Pulmonary artery endothelial cell (primary cell): ENCODE measurements at regions not wholly inside any gene's neighbourhood (a gene's known extent, or its start where the extent isn't known, plus 50 kb on each side); places are given as distances from the start of the nearest gene placed in this dataset.
"Not testable (repeated sequence)": the region's sequence is repeated elsewhere in the genome, so short reads cannot be mapped to it uniquely, and the experiment has no call there.

Experiments
- DNase-seq: peaks from one replicate; pipeline ENCODE4 v3.0.0-alpha.2; 2011; ENCODE audit warnings: low read depth, low spot score

- no peak for DNase-seq
Observed at GRCh38 chr14:53857625-53858344, 98.8 kb downstream of the BMP4 start.

- DNase-seq: no peak
Observed at GRCh38 chr14:53855574-53855973, 101.1 kb downstream of the BMP4 start.

GRCh38 chr14:53855127-53855526 is 101.5 kb downstream of the BMP4 start:
- no peak for DNase-seq

DNA sequence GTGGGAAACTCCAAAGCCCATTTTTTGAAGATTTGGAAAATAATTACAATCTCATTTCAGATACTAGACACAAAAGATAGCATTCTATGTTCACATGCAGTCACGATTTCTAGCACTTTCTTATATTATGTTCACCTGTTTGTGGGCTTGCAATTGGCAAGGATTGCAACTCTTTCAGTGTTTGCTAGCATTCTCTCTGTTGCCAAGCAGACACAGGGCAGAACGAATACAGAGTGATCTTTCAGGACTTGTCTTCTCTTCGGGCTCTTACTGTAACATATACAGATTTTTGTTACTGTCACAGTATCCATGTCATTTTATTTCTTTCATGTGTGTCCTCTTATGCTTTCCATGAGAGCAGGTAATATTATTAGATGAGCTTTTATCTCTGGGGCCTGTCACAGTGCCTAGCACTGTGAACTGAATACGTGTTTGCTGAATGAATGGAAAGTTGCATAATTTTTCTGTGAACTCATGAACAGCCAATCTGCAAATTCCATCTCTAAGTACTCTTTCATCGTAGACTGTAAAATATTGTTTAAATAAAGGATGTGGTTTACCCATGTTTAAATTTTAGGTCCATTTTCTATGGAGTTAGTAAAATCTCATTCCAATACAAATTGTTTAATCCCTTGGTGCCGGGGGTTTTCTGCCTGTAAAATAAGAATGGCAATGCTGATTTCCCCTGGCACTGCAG is 105.1 kb downstream of the BMP4 start:
- no peak for DNase-seq

GRCh38 chr14:53850714-53851296 is 105.8 kb downstream of the BMP4 start:
- DNase-seq: peak; percentile 37

GRCh38 chr14:53849549-53849948 is 107.1 kb downstream of the BMP4 start:
- no peak for DNase-seq

GRCh38 chr14:53848854-53849253 is 107.8 kb downstream of the BMP4 start:
- no peak for DNase-seq

DNA sequence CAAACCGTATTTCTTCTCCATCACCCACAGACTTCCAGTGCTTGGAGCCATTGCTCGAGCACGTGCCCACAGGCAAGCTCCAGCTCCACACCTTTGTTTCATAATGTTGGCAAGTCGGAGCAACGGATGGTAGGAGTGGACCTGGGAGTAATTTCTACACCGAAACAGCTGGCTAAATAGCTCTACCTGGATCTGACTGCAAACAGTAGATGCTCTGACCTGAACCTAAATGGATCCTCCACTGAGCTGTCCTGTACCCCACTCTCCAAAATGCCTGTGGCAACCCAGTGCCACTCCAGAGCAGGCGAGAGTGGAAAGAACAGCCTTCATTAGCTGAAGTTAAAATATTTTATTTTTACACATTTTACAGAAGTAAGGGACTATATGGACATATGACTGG is 108.7 kb downstream of the BMP4 start:
- DNase-seq: no peak

DNA sequence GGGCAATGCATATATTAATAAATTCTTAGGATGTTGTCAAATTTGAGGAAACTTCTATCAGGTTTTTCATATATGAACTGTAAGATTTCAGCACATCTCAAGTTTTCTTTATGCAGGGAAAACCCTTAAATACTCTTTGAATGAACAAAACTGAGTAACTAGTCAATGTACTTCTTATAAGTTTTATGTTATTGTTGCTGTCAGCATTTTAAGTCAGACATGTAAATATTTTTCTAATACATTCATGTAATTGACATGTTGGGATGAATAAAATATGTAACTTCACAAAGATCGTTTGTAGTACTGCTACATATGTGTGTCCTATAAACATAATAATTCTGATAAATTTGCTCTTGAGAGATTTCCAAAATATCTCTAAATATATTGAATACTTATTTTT is 109.6 kb downstream of the BMP4 start:
- no peak for DNase-seq

GRCh38 chr14:53845813-53846693 is 110.6 kb downstream of the BMP4 start:
- no peak for DNase-seq

DNA sequence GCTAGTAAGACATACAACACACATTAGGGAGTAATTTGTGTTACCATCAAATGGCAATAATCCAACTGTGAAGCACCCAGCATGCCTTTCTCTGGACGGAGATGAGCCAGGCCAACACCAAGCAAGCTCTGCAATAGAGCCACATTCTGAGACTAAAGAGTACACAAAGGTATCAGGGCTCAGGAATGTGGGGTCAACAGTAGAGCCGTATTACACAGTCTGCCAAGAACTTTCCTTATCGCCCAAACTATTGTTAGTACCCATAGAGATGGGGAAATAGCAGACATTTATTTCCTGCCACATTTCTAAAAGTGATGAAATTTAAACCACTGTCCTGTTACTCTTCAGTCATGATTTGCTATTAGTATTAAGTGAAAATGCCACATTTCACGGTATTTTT is 113.7 kb downstream of the BMP4 start:
- DNase-seq: peak; percentile 91

DNA sequence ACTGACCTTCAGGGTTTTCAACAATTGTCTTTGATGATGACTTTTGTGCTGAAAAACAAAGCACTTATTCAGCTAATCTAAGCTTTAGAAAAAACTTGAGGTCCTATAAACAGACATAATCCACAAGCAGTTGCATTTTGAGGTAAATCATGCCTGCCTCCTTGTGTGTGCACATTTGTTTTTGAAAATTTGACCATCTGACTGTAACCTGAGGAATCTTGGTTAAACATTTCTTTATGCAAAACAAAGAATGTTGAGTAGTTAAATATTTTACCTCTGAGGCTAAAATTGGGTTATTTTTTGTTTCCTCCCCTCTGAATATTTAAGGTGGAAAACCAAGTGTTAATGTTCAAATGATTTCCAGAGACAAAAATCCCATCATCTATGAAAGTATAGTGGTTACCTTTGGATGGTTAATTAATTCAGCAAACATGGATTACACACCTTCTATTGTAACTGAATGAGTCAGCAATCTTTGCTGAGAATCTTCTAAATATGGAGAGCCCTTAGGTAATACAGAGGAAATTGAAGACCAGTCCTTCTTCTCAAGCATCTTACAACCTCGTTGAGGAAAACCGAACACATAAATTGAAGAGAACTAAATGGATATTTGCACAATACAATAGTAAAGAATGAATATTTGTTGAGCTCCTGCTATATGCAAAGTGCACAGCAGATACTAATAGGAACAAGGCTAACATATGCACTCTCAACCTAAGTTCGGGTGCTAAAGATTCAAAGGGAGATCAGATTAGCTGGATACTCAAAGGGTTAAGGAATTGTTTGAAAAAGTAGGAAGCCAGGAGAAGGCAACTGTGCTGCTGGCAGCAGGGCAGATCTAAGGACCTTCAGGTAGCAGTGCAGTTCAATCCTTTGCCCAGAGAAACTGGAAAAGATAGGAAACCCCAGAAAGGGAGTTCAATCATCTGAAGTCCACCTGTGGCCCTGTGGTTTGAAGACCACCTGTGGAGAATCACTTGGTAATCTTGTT is 115.2 kb downstream of the BMP4 start:
- no peak for DNase-seq

- peak; percentile 68 for DNase-seq
Observed at GRCh38 chr14:53840444-53840843, 116.2 kb downstream of the BMP4 start.

- DNase-seq: no peak
Observed at GRCh38 chr14:53838374-53838773, 118.3 kb downstream of the BMP4 start.

DNA sequence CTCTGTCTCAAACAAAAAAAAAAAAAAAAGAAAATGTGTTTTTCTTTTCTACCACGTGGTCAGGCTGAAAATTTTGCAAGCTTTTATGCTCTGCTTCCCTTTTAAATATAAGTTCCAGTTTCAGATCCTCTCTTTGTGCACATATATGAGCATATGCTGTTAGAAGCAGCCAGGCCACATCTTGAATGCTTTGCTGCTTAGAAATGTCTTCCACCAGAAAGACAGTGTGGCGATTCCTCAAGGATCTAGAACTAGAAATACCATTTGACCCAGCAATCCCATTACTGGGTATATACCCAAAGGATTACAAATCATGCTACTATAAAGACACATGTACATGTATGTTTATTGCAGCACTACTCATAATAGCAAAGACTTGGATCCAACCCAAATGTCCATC is 119.0 kb downstream of the BMP4 start:
- not testable (repeated sequence) for DNase-seq

DNA sequence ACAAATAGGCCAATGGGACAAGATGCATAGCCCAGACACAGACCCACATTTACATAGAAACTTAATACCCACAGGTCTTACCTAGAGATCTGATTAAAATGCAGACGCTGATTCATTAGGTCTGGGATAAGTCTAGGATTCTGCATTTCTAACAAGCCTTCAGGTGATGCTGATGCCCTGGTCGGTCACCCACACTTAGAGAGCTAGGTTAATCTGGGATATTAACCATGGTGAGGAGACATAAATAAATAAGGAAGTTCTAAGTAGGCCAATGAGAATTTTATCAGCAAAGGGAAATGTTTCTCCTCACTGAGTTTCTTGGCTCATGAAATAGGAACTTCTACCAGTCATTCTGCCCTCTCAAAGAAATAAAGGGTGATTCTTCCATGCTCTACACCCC is 120.1 kb downstream of the BMP4 start:
- no peak for DNase-seq

DNA sequence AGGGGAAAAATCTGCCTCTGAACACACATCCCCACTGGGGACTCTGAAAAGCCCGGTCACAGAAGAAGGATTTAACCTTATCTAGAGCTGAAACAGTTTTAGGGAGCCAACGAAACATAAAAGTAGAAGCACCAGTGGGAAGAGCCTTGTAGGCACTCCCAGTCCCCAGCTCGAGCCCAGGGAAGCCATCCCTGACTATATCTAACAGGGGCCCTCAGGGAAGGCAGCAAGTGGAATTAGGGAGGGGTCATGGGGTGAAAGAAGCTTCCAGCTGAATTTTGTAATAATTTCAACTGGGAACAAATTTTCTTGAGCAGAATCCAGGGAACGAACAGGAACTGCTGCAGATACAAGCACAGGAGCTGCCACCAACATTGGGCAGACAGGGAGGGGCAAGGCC is 127.8 kb downstream of the BMP4 start:
- no peak for DNase-seq

DNA sequence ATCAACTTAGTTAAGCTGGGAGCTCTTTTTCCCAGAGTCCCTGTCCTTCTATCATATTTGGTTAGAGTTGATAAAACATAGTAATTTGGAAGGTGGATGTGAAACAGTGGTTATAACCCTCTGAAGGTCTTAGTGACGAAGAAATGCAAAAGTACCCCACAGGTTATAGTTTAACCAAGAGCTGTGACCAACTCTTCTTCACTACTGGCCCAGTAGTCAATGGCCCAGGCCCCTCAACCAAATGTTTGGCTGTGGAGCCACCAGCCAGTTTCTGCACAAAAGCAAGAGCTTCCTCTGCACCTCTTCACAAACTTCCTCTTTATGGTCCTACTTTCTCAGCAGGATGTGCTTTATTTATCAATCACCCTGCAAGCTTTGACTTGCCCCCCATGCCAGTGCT is 132.6 kb downstream of the BMP4 start:
- DNase-seq: no peak

DNA sequence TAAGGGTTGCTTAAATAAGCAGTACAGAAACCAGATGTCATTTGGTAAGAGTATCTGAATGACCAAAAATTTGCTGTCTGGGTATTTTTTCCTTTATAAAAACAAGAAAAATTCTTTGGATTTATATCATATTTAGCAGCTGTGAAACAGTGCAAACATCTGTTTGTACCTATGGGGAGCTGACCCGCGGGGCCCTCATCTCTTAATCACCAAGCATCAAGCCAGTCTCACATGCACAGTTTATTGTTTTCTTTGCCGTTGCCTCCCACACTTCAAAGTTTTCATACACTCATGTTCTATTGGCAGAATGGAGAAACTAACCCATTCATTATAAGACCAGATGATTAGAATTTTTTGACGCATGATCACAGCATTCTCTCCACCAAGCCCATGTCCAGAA is 142.2 kb downstream of the BMP4 start:
- DNase-seq: no peak

DNA sequence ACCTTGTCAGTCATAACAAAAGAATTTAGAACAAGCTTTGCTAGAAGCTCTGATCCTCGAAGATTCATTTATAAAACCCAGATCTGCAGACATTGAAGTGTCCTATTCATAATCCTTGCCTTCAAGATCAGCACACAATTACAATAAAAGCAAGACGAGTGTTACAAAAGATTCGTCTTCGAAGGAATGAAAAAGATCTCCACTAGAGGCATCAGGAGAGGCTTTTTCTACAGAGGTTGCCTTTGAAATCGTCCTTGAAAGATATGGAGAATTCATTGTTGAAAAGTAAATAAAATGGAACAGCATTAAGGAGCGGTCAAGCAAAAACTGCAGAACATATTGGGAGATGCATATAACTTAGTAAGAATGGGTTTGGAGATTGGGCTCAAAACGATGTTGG is 146.4 kb downstream of the BMP4 start:
- DNase-seq: no peak

- DNase-seq: no peak
Observed at GRCh38 chr14:53808042-53808441, 148.6 kb downstream of the BMP4 start.
